T-helper 1 cell treated with Interleukin-12 subunit alpha and Interleukin-12 subunit beta and Interleukin-4 antibody, amounts not matched to agents 30 μg/mL and 1 μg/mL, for 36 hours (primary cell): ENCODE measurements at regions not wholly inside any gene's neighbourhood (a gene's known extent, or its start where the extent isn't known, plus 50 kb on each side); places are given as distances from the start of the nearest gene placed in this dataset.
"Not testable (repeated sequence)": the region's sequence is repeated elsewhere in the genome, so short reads cannot be mapped to it uniquely, and the experiment has no call there.

Experiments
- H3K27ac Mint-ChIP-seq: one replicate; pipeline ENCODE4 v1.8.0; 2021; ENCODE audit warnings: mild to moderate bottlenecking, mixed read lengths
- H3K27me3 Mint-ChIP-seq: one replicate; pipeline ENCODE4 v1.8.0; 2021; ENCODE audit warnings: low read depth, mixed read lengths
- H3K36me3 Mint-ChIP-seq: one replicate; pipeline ENCODE4 v1.8.0; 2021; ENCODE audit warnings: low read depth, mixed read lengths
- H3K4me1 Mint-ChIP-seq: one replicate; pipeline ENCODE4 v1.8.0; 2021; ENCODE audit warnings: low read depth, mixed read lengths
- H3K4me3 Mint-ChIP-seq: one replicate; pipeline ENCODE4 v1.8.0; 2021; ENCODE audit warnings: mild to moderate bottlenecking, moderate library complexity, mixed read lengths
- H3K9me3 Mint-ChIP-seq: one replicate; pipeline ENCODE4 v1.8.0; 2021; ENCODE audit warnings: mixed read lengths

GRCh38 chr6:66291905-66292304, 584.9 kb upstream of the EYS start:
- Mint-ChIP-seq H3K27ac (no peak overlapping the region), H3K4me1 (no peaks in the 10 kb centered on the region), H3K36me3 (no peaks in the 10 kb centered on the region), H3K27me3 (no peaks in the 10 kb centered on the region), H3K9me3 (no peaks in the 10 kb centered on the region), H3K4me3 (no peak overlapping the region)

- H3K27me3 Mint-ChIP-seq = no peaks in the 10 kb centered on the region
- no peak overlapping the region for H3K27ac Mint-ChIP-seq
- no peaks in the 10 kb centered on the region for H3K36me3 Mint-ChIP-seq
- H3K4me1 Mint-ChIP-seq = no peaks in the 10 kb centered on the region
- no peak overlapping the region for H3K4me3 Mint-ChIP-seq
- H3K9me3 Mint-ChIP-seq = no peaks in the 10 kb centered on the region
These were observed 582.9 kb upstream of the EYS start for GRCh38 chr6:66289889-66290288.

GRCh38 chr6:66278115-66278514, 571.1 kb upstream of the EYS start:
- Mint-ChIP-seq H3K27me3 (no peaks in the 10 kb centered on the region), H3K9me3 (peaks cover 3% of the 10 kb centered on the region), H3K4me1 (no peaks in the 10 kb centered on the region), H3K36me3 (no peaks in the 10 kb centered on the region), H3K4me3 (no peak overlapping the region), H3K27ac (no peak overlapping the region)

GRCh38 chr6:66277400-66277799, 570.4 kb upstream of the EYS start:
- H3K36me3 Mint-ChIP-seq = no peaks in the 10 kb centered on the region
- H3K27ac Mint-ChIP-seq = no peak overlapping the region
- no peaks in the 10 kb centered on the region for H3K27me3 Mint-ChIP-seq
- peaks cover 3% of the 10 kb centered on the region for H3K9me3 Mint-ChIP-seq
- H3K4me1 Mint-ChIP-seq = no peaks in the 10 kb centered on the region
- no peak overlapping the region for H3K4me3 Mint-ChIP-seq

- Mint-ChIP-seq H3K36me3 (no peaks in the 10 kb centered on the region), H3K9me3 (peaks cover 11% of the 10 kb centered on the region), H3K27ac (no peak overlapping the region), H3K27me3 (no peaks in the 10 kb centered on the region), H3K4me1 (no peaks in the 10 kb centered on the region), H3K4me3 (no peak overlapping the region)
These were observed 558.7 kb upstream of the EYS start for GRCh38 chr6:66265737-66266136.

GRCh38 chr6:66264376-66264775, 557.4 kb upstream of the EYS start:
- no peaks in the 10 kb centered on the region for H3K27me3 Mint-ChIP-seq
- H3K4me1 Mint-ChIP-seq = no peaks in the 10 kb centered on the region
- H3K4me3 Mint-ChIP-seq = no peak overlapping the region
- no peaks in the 10 kb centered on the region for H3K36me3 Mint-ChIP-seq
- no peak overlapping the region for H3K27ac Mint-ChIP-seq
- peaks cover 17% of the 10 kb centered on the region for H3K9me3 Mint-ChIP-seq

- H3K27me3 Mint-ChIP-seq, H3K27ac Mint-ChIP-seq, H3K4me3 Mint-ChIP-seq, H3K36me3 Mint-ChIP-seq, H3K4me1 Mint-ChIP-seq: not testable (repeated sequence)
- H3K9me3 Mint-ChIP-seq = peaks cover 20% of the 10 kb centered on the region
These were observed 551.9 kb upstream of the EYS start for GRCh38 chr6:66258731-66259487.

- H3K36me3 Mint-ChIP-seq = no peaks in the 10 kb centered on the region
- H3K27me3 Mint-ChIP-seq = no peaks in the 10 kb centered on the region
- H3K4me3 Mint-ChIP-seq = no peak overlapping the region
- no peaks in the 10 kb centered on the region for H3K9me3 Mint-ChIP-seq
- no peak overlapping the region for H3K27ac Mint-ChIP-seq
- H3K4me1 Mint-ChIP-seq = no peaks in the 10 kb centered on the region
These were observed 538.2 kb upstream of the EYS start for GRCh38 chr6:66245231-66245630.

GRCh38 chr6:66238851-66239250, 531.8 kb upstream of the EYS start:
- no peaks in the 10 kb centered on the region for H3K27me3 Mint-ChIP-seq
- no peaks in the 10 kb centered on the region for H3K4me1 Mint-ChIP-seq
- H3K4me3 Mint-ChIP-seq = no peak overlapping the region
- H3K9me3 Mint-ChIP-seq = peaks cover 3% of the 10 kb centered on the region
- H3K36me3 Mint-ChIP-seq = no peaks in the 10 kb centered on the region
- H3K27ac Mint-ChIP-seq = no peak overlapping the region

- no peak overlapping the region for H3K27ac Mint-ChIP-seq
- peaks cover 4% of the 10 kb centered on the region for H3K9me3 Mint-ChIP-seq
- no peaks in the 10 kb centered on the region for H3K4me1 Mint-ChIP-seq
- H3K4me3 Mint-ChIP-seq = no peak overlapping the region
- no peaks in the 10 kb centered on the region for H3K27me3 Mint-ChIP-seq
- H3K36me3 Mint-ChIP-seq = no peaks in the 10 kb centered on the region
These were observed 525.9 kb upstream of the EYS start for GRCh38 chr6:66232890-66233289.

GRCh38 chr6:66230591-66230990, 523.6 kb upstream of the EYS start:
- no peak overlapping the region for H3K4me3 Mint-ChIP-seq
- peaks cover 4% of the 10 kb centered on the region for H3K9me3 Mint-ChIP-seq

GRCh38 chr6:66226109-66226508, 519.1 kb upstream of the EYS start:
- H3K4me1 Mint-ChIP-seq = no peaks in the 10 kb centered on the region
- no peak overlapping the region for H3K4me3 Mint-ChIP-seq
- H3K27me3 Mint-ChIP-seq = no peaks in the 10 kb centered on the region
- peaks cover 4% of the 10 kb centered on the region for H3K9me3 Mint-ChIP-seq
- no peak overlapping the region for H3K27ac Mint-ChIP-seq
- no peaks in the 10 kb centered on the region for H3K36me3 Mint-ChIP-seq

More at GRCh38 chr6:66230591-66230990, 523.6 kb upstream of the EYS start:
- Mint-ChIP-seq H3K4me1 (no peaks in the 10 kb centered on the region), H3K27me3 (no peaks in the 10 kb centered on the region), H3K27ac (no peak overlapping the region), H3K36me3 (no peaks in the 10 kb centered on the region)

- H3K27ac Mint-ChIP-seq = no peak overlapping the region
- no peaks in the 10 kb centered on the region for H3K27me3 Mint-ChIP-seq
- peaks cover 31% of the 10 kb centered on the region for H3K9me3 Mint-ChIP-seq
- H3K36me3 Mint-ChIP-seq = no peaks in the 10 kb centered on the region
- no peak overlapping the region for H3K4me3 Mint-ChIP-seq
- no peaks in the 10 kb centered on the region for H3K4me1 Mint-ChIP-seq
These were observed 503.9 kb upstream of the EYS start for GRCh38 chr6:66210964-66211363.

GRCh38 chr6:66200390-66200789, 493.4 kb upstream of the EYS start:
- Mint-ChIP-seq H3K27ac (no peak overlapping the region), H3K9me3 (peaks cover 3% of the 10 kb centered on the region), H3K4me3 (no peak overlapping the region), H3K4me1 (no peaks in the 10 kb centered on the region), H3K36me3 (no peaks in the 10 kb centered on the region), H3K27me3 (no peaks in the 10 kb centered on the region)

GRCh38 chr6:66199171-66199570, 492.1 kb upstream of the EYS start:
- H3K36me3 Mint-ChIP-seq = no peaks in the 10 kb centered on the region
- no peaks in the 10 kb centered on the region for H3K4me1 Mint-ChIP-seq
- H3K27me3 Mint-ChIP-seq = no peaks in the 10 kb centered on the region
- peaks cover 3% of the 10 kb centered on the region for H3K9me3 Mint-ChIP-seq
- no peak overlapping the region for H3K27ac Mint-ChIP-seq
- no peak overlapping the region for H3K4me3 Mint-ChIP-seq
